Caco-2 (cell line): ENCODE measurements at regions not wholly inside any gene's neighbourhood (a gene's known extent, or its start where the extent isn't known, plus 50 kb on each side); places are given as distances from the start of the nearest gene placed in this dataset.

Source experiments
- BruUV-seq: library from RNA; stranded (reverse); fragments of 400-500 nt; replicated peaks from 2 replicates; lab custom pipeline; 2021; lab: Mats Ljungman, UMichigan
- CTCF ChIA-PET: fragments of 300-600 bp; sonication (Branson Sonifier 250); formaldehyde crosslinking; loops from one replicate; lab custom pipeline; 2022; ENCODE audit warnings: antibody characterized with exemption; lab: Charles Lee
- POLR2A ChIA-PET: fragments of 300-600 bp; sonication (Branson Sonifier 250); formaldehyde crosslinking; loops from one replicate; lab custom pipeline; 2022; ENCODE audit warnings: antibody characterized with exemption; lab: Charles Lee
- DNase-seq, 2 experiments: peaks; one replicate each; pipeline versions ENCODE4 v3.0.0 to v3.0.0-alpha.2; 2020 to 2022
- H3K27me3 ChIP-seq: replicated peaks from 2 replicates; pipeline ENCODE4 v1.6.0; 2011; ENCODE audit warnings: low read length; ENCODE audit not compliant: control insufficient read depth, insufficient read depth
- H3K36me3 ChIP-seq: 2 replicates; pipeline ENCODE4 v1.5.1; 2011; ENCODE audit warnings: low read length; ENCODE audit not compliant: control insufficient read depth, insufficient read depth
- H3K4me1 ChIP-seq: fragments of 250-450 bp; sonication (Bioruptor Pico); 2 replicates; pipeline ENCODE4 v1.5.1; 2020; ENCODE audit warnings: mild to moderate bottlenecking
- H3K4me3 ChIP-seq: 2 replicates; pipeline ENCODE4 v1.5.1; 2011; ENCODE audit warnings: low read depth, mild to moderate bottlenecking, control low read depth, low read length
- H3K9me3 ChIP-seq: fragments of 250-450 bp; sonication (Bioruptor Pico); 2 replicates; pipeline ENCODE4 v1.5.1; 2020; ENCODE audit warnings: mild to moderate bottlenecking, moderate library complexity
- H3K27ac Mint-ChIP-seq: one replicate; pipeline ENCODE4 v1.8.0; 2022; ENCODE audit warnings: mixed read lengths; ENCODE audit not compliant: unreplicated experiment
- H3K27me3 Mint-ChIP-seq: one replicate; pipeline ENCODE4 v1.8.0; 2022; ENCODE audit warnings: mixed read lengths; ENCODE audit not compliant: insufficient read depth, unreplicated experiment
- H3K36me3 Mint-ChIP-seq: one replicate; pipeline ENCODE4 v1.8.0; 2022; ENCODE audit warnings: mild to moderate bottlenecking, mixed read lengths; ENCODE audit not compliant: insufficient read depth, unreplicated experiment
- H3K4me1 Mint-ChIP-seq: one replicate; pipeline ENCODE4 v1.8.0; 2022; ENCODE audit warnings: low read depth, mixed read lengths; ENCODE audit not compliant: unreplicated experiment
- H3K4me3 Mint-ChIP-seq: one replicate; pipeline ENCODE4 v1.8.0; 2022; ENCODE audit warnings: mild to moderate bottlenecking, moderate library complexity, mixed read lengths; ENCODE audit not compliant: unreplicated experiment
- H3K9me3 Mint-ChIP-seq: one replicate; pipeline ENCODE4 v1.8.0; 2022; ENCODE audit warnings: mixed read lengths; ENCODE audit not compliant: unreplicated experiment
- CTCF ChIP-seq, 2 experiments: fragments of 200-600 bp in 1 of 2; IDR thresholded peaks; 1 replicate in 1 of 2; 2 replicates in 1 of 2; pipeline versions ENCODE4 v1.5.1 to v1.8.0; 2011 to 2022; ENCODE audit warnings: antibody characterized with exemption in 1 of 2, control low read depth in 1 of 2, inconsistent platforms in 1 of 2, low read depth in 1 of 2, low read length in 1 of 2, mild to moderate bottlenecking in 1 of 2, moderate library complexity in 1 of 2; ENCODE audit not compliant: insufficient read depth in 1 of 2, severe bottlenecking in 1 of 2, unreplicated experiment in 1 of 2
- intact Hi-C: fragments of 100-400 bp; cut with micrococcal nuclease; formaldehyde crosslinking; loops from one replicate; pipeline ENCODE4 v1.10.0; 2022; ENCODE audit not compliant: unreplicated experiment

- Mint-ChIP-seq H3K9me3 (no peaks in the 10 kb centered on the region), H3K36me3 (no peaks in the 10 kb centered on the region), H3K27ac (no peak overlapping the region), H3K4me3 (no peak overlapping the region), H3K4me1 (no peaks in the 10 kb centered on the region), H3K27me3 (peaks cover 2% of the 10 kb centered on the region)
- Histone ChIP-seq H3K4me3 (no peak overlapping the region), H3K4me1 (no peaks in the 10 kb centered on the region), H3K36me3 (no peaks in the 10 kb centered on the region), H3K9me3 (no peaks in the 10 kb centered on the region), H3K27me3 (no peaks in the 10 kb centered on the region)
- CTCF ChIA-PET, result no interaction called here
- no TSS peak for BruUV-seq
- intact Hi-C loops, result no loop called here
- no peak for DNase-seq
- POLR2A ChIA-PET, result no interaction called here
- TF ChIP-seq CTCF (IDR thresholded peaks at IDR 0.05; ENCODE audit: insufficient read depth in 1 of 2, low read depth in 1 of 2, low read length in 1 of 2, severe bottlenecking in 1 of 2, unreplicated experiment in 1 of 2), result no peak
These were observed 785.1 kb upstream of the SLITRK6 start for GRCh38 chr13:86584301-86584700.

GRCh38 chr13:86585835-86586234 lies 786.6 kb upstream of the SLITRK6 start:
- Mint-ChIP-seq H3K27me3 (peaks cover 2% of the 10 kb centered on the region), H3K9me3 (no peaks in the 10 kb centered on the region), H3K36me3 (no peaks in the 10 kb centered on the region), H3K27ac (no peak overlapping the region), H3K4me1 (no peaks in the 10 kb centered on the region), H3K4me3 (no peak overlapping the region)
- no TSS peak for BruUV-seq
- no peak for TF ChIP-seq CTCF (IDR thresholded peaks at IDR 0.05; ENCODE audit: insufficient read depth in 1 of 2, low read depth in 1 of 2, low read length in 1 of 2, severe bottlenecking in 1 of 2, unreplicated experiment in 1 of 2)
- Histone ChIP-seq H3K27me3 (no peaks in the 10 kb centered on the region), H3K9me3 (no peaks in the 10 kb centered on the region), H3K4me1 (no peaks in the 10 kb centered on the region), H3K36me3 (no peaks in the 10 kb centered on the region), H3K4me3 (no peak overlapping the region)
- ChIA-PET POLR2A (no interaction called here), CTCF (no interaction called here)
- intact Hi-C loops, result no loop called here
- DNase-seq, result no peak

- no peaks in the 10 kb centered on the region for H3K36me3 ChIP-seq
- ChIA-PET POLR2A (no interaction called here), CTCF (no interaction called here)
- no peak for DNase-seq
- H3K9me3 ChIP-seq, result no peaks in the 10 kb centered on the region
- no peaks in the 10 kb centered on the region for H3K27me3 ChIP-seq
- H3K9me3 Mint-ChIP-seq, result no peaks in the 10 kb centered on the region
- H3K4me3 Mint-ChIP-seq, result no peak overlapping the region
- no peaks in the 10 kb centered on the region for H3K4me1 Mint-ChIP-seq
- no peaks in the 10 kb centered on the region for H3K4me1 ChIP-seq
- intact Hi-C loops, result no loop called here
- peaks cover 2% of the 10 kb centered on the region for H3K27me3 Mint-ChIP-seq
- H3K4me3 ChIP-seq, result no peak overlapping the region
- no peak overlapping the region for H3K27ac Mint-ChIP-seq
- no peak for TF ChIP-seq CTCF (IDR thresholded peaks at IDR 0.05; ENCODE audit: insufficient read depth in 1 of 2, low read depth in 1 of 2, low read length in 1 of 2, severe bottlenecking in 1 of 2, unreplicated experiment in 1 of 2)
- no TSS peak for BruUV-seq
- no peaks in the 10 kb centered on the region for H3K36me3 Mint-ChIP-seq
These were observed 792.6 kb upstream of the SLITRK6 start for GRCh38 chr13:86591862-86592261.
